Mesothelial cell of epicardium (in vitro differentiated cells): ENCODE measurements at regions not wholly inside any gene's neighbourhood (a gene's known extent, or its start where the extent isn't known, plus 50 kb on each side); places are given as distances from the start of the nearest gene placed in this dataset.

Experiments
- DNase-seq, 2 experiments: peaks; one replicate each; pipeline ENCODE4 v3.0.0; 2021; ENCODE audit warnings: low spot score in 2 of 2; ENCODE audit not compliant: unreplicated experiment in 2 of 2
- H3K27ac Mint-ChIP-seq: 2 replicates; pipeline ENCODE4 v1.8.0; 2021; ENCODE audit warnings: mixed read lengths
- H3K27me3 Mint-ChIP-seq: 2 replicates; pipeline ENCODE4 v1.8.0; 2021; ENCODE audit warnings: low read depth, mixed read lengths
- H3K36me3 Mint-ChIP-seq: 2 replicates; pipeline ENCODE4 v1.8.0; 2021; ENCODE audit warnings: mixed read lengths
- H3K4me1 Mint-ChIP-seq: 2 replicates; pipeline ENCODE4 v1.8.0; 2021; ENCODE audit warnings: mixed read lengths
- H3K4me3 Mint-ChIP-seq: 2 replicates; pipeline ENCODE4 v1.8.0; 2021; ENCODE audit warnings: mild to moderate bottlenecking, moderate library complexity, mixed read lengths
- H3K9me3 Mint-ChIP-seq: 2 replicates; pipeline ENCODE4 v1.8.0; 2021; ENCODE audit warnings: mixed read lengths
- TF ChIP-seq, protein P1 (sequence below): fragments of 200-600 bp; sonication (generic); IDR thresholded peaks from one replicate; pipeline ENCODE4 v1.5.0; 2021; ENCODE audit warnings: antibody characterized with exemption; ENCODE audit not compliant: unreplicated experiment

- no peak overlapping the region for H3K27ac Mint-ChIP-seq
- H3K9me3 Mint-ChIP-seq: peaks cover 3% of the 10 kb centered on the region
- no peaks in the 10 kb centered on the region for H3K27me3 Mint-ChIP-seq
- no peak overlapping the region for H3K4me3 Mint-ChIP-seq
- peaks cover 26% of the 10 kb centered on the region for H3K4me1 Mint-ChIP-seq
- no peaks in the 10 kb centered on the region for H3K36me3 Mint-ChIP-seq
- TF ChIP-seq, protein P1, sequence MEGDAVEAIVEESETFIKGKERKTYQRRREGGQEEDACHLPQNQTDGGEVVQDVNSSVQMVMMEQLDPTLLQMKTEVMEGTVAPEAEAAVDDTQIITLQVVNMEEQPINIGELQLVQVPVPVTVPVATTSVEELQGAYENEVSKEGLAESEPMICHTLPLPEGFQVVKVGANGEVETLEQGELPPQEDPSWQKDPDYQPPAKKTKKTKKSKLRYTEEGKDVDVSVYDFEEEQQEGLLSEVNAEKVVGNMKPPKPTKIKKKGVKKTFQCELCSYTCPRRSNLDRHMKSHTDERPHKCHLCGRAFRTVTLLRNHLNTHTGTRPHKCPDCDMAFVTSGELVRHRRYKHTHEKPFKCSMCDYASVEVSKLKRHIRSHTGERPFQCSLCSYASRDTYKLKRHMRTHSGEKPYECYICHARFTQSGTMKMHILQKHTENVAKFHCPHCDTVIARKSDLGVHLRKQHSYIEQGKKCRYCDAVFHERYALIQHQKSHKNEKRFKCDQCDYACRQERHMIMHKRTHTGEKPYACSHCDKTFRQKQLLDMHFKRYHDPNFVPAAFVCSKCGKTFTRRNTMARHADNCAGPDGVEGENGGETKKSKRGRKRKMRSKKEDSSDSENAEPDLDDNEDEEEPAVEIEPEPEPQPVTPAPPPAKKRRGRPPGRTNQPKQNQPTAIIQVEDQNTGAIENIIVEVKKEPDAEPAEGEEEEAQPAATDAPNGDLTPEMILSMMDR: no peak
- DNase-seq: peak in 1 of 2 experiments; percentile 21
Measured at GRCh38 chr5:2890011-2890410, 138.5 kb upstream of the IRX2 start.

- Mint-ChIP-seq H3K27ac (no peak overlapping the region), H3K9me3 (peaks cover 3% of the 10 kb centered on the region), H3K36me3 (no peaks in the 10 kb centered on the region), H3K27me3 (no peaks in the 10 kb centered on the region), H3K4me3 (no peak overlapping the region), H3K4me1 (peaks cover 12% of the 10 kb centered on the region)
- TF ChIP-seq, protein P1: no peak
- no peak for DNase-seq
Measured at GRCh38 chr5:2888520-2889060, 137.1 kb upstream of the IRX2 start.

GRCh38 chr5:2887481-2888348 is 136.2 kb upstream of the IRX2 start:
- peak in 1 of 2 experiments; percentile 32 for DNase-seq
- no peaks in the 10 kb centered on the region for H3K27me3 Mint-ChIP-seq
- H3K4me3 Mint-ChIP-seq: no peak overlapping the region
- no peak overlapping the region for H3K27ac Mint-ChIP-seq
- H3K36me3 Mint-ChIP-seq: no peaks in the 10 kb centered on the region
- peaks cover 10% of the 10 kb centered on the region for H3K4me1 Mint-ChIP-seq
- H3K9me3 Mint-ChIP-seq: peaks cover 11% of the 10 kb centered on the region
- TF ChIP-seq, protein P1: no peak

GRCh38 chr5:2886531-2886930 is 135.1 kb upstream of the IRX2 start:
- DNase-seq: peak in 1 of 2 experiments; percentile 11
- no peak overlapping the region for H3K27ac Mint-ChIP-seq
- H3K27me3 Mint-ChIP-seq: no peaks in the 10 kb centered on the region
- H3K9me3 Mint-ChIP-seq: peaks cover 22% of the 10 kb centered on the region
- TF ChIP-seq, protein P1: no peak
- H3K36me3 Mint-ChIP-seq: no peaks in the 10 kb centered on the region
- peaks cover 10% of the 10 kb centered on the region for H3K4me1 Mint-ChIP-seq
- no peak overlapping the region for H3K4me3 Mint-ChIP-seq

- peak in 1 of 2 experiments; percentile 2 for DNase-seq
- no peak overlapping the region for H3K27ac Mint-ChIP-seq
- no peaks in the 10 kb centered on the region for H3K27me3 Mint-ChIP-seq
Measured at GRCh38 chr5:2883771-2884170, 132.3 kb upstream of the IRX2 start.

More at GRCh38 chr5:2883771-2884170, 132.3 kb upstream of the IRX2 start:
- TF ChIP-seq, protein P1: no peak
- H3K4me1 Mint-ChIP-seq: peaks cover 10% of the 10 kb centered on the region
- H3K4me3 Mint-ChIP-seq: no peak overlapping the region
- peaks cover 4% of the 10 kb centered on the region for H3K36me3 Mint-ChIP-seq
- peaks cover 44% of the 10 kb centered on the region for H3K9me3 Mint-ChIP-seq
